ENCODE measurements at regions not wholly inside any gene's neighbourhood (a gene's known extent, or its start where the extent isn't known, plus 50 kb on each side); places are given as distances from the start of the nearest gene placed in this dataset.

DNA sequence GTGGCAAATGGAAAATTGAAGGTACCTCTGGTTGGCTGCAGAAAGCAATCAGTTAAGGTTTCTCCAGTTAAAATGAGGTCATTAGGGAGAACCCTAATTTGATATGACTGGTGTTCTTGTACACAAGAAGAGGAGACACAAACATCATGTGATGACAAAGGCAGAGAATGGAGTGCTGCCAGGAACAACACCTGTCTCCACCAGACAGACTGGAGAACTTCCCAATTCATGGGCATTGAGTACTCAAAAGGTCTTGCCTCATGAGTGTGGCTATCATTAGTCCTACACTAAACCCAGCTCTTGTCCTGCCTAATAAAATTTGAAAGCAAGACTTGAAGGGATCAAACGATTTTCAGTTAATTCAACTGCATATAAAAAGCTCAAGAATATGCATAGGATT, 152.6 kb downstream of the PTPN20 start:
- Histone ChIP-seq H3K36me3 (no peaks in the 10 kb centered on the region), H3K9me3 (no peaks in the 10 kb centered on the region), H3K27ac (replicated peaks in 1 of 4) (no peak overlapping the region), H3K27me3 (peaks cover 0 to 2% (median 0%) of the 10 kb centered on the region in 4 donors), H3K4me1 (peaks cover 0 to 5% (median 0%) of the 10 kb centered on the region in 4 donors), H3K4me3 (no peak overlapping the region)
- no peak for DNase-seq (ENCODE audit: extremely low spot score)
- intact Hi-C loops (cut with DNase I) = no loop called here
- 96% methylated on average over 1 of the region's 1 CpG for whole genome bisulfite sequencing
- no peak for TF ChIP-seq EP300 (IDR thresholded peaks at IDR 0.05)
- TF ChIP-seq, protein P1, sequence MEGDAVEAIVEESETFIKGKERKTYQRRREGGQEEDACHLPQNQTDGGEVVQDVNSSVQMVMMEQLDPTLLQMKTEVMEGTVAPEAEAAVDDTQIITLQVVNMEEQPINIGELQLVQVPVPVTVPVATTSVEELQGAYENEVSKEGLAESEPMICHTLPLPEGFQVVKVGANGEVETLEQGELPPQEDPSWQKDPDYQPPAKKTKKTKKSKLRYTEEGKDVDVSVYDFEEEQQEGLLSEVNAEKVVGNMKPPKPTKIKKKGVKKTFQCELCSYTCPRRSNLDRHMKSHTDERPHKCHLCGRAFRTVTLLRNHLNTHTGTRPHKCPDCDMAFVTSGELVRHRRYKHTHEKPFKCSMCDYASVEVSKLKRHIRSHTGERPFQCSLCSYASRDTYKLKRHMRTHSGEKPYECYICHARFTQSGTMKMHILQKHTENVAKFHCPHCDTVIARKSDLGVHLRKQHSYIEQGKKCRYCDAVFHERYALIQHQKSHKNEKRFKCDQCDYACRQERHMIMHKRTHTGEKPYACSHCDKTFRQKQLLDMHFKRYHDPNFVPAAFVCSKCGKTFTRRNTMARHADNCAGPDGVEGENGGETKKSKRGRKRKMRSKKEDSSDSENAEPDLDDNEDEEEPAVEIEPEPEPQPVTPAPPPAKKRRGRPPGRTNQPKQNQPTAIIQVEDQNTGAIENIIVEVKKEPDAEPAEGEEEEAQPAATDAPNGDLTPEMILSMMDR (IDR thresholded peaks at IDR 0.05) = no peak
- TF ChIP-seq POLR2A (IDR thresholded peaks at IDR 0.05; ENCODE audit: low read depth) = no peak
- TF ChIP-seq POLR2AphosphoS5 (IDR thresholded peaks at IDR 0.05) = no peak

DNA sequence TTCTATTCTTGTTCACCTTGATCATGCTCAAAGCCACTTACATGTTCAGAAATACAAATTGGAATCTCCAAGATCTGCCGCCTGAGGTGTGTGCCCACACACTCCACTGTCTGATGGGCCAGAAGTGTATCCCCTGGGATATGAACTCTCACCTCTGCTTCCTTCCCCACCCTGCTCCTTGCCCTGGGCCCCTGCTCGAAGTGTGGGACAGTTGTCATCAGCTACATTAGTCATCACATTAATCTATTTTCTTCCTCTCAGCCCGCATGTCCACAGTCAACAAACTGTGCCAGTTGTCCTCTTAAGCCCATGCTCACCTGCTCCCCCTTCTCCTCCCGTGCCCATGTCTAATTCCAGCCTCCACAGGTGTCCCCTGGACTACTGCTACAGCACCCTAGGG, 154.7 kb downstream of the PTPN20 start:
- WGBS = 63% methylated on average over 4 of the region's 4 CpGs
- no peak for TF ChIP-seq POLR2A (IDR thresholded peaks at IDR 0.05; ENCODE audit: low read depth)
- TF ChIP-seq, protein P1 (IDR thresholded peaks at IDR 0.05) = no peak
- no peak for TF ChIP-seq EP300 (IDR thresholded peaks at IDR 0.05)
- TF ChIP-seq POLR2AphosphoS5 (IDR thresholded peaks at IDR 0.05) = no peak
- Histone ChIP-seq H3K36me3 (no peaks in the 10 kb centered on the region), H3K4me3 (no peak overlapping the region), H3K27me3 (no peaks in the 10 kb centered on the region), H3K9me3 (no peaks in the 10 kb centered on the region), H3K4me1 (peaks cover 0 to 5% (median 0%) of the 10 kb centered on the region in 4 donors), H3K27ac (replicated peaks in 1 of 4) (no peak overlapping the region)
- intact Hi-C loops (cut with DNase I) = no loop called here
- no peak for DNase-seq (ENCODE audit: extremely low spot score)

DNA sequence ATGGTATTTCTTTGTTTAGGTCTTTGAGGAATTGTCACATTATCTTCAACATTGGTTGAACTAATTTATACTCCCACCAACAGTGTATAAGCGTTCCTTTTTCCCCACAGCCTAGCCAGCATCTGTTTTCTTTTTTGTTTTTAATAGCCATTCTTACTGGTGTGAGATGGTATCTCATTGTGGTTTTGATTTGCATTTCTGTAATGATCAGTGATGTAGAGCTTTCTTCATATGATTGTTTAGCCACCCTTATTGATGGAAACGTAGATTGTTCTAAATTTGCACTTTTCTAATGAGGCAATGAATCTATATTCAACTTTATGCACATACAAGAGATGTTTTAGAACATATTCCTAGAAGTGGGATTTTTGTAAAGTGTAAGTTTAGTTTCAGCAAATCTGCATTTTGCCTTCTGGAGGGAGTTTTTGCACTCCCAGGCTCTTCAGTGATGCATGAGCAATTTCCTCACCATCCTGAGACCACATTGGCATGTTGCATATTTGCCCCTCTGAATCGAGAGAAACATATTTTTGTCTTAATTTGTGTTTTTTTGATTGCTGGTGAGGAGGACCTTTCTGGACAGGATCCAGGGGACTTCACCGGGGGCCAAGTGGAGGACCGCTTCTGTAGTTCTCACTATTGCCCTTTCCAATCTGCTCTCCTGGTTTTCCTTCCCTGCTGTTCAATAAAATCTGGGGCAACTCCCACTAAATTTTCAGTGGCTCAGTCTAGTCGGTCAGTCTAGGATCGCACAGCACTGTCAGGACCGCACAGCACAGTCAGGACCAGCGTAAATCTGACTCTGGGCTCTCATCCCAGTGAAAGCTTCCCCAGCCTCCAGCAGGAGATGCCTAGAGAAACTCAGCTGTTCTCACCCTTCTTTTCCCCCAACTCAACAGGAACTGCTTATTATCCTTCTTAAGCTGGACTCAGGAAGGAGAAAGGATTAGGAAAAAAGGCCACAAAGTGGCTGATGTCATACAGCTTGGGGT, 157.0 kb downstream of the PTPN20 start:
- no peaks in the 10 kb centered on the region for H3K9me3 ChIP-seq
- 80% methylated on average over 9 of the region's 9 CpGs for WGBS
- H3K4me3 ChIP-seq = no peak overlapping the region
- no peaks in the 10 kb centered on the region for H3K27me3 ChIP-seq
- no peak for DNase-seq (ENCODE audit: extremely low spot score)
- no peak overlapping the region for H3K27ac ChIP-seq (replicated peaks in 1 of 4)
- TF ChIP-seq POLR2A (IDR thresholded peaks at IDR 0.05; ENCODE audit: low read depth) (no peak), EP300 (IDR thresholded peaks at IDR 0.05) (no peak), POLR2AphosphoS5 (IDR thresholded peaks at IDR 0.05) (no peak)
- TF ChIP-seq, protein P1 (IDR thresholded peaks at IDR 0.05) = no peak
- intact Hi-C loops (cut with DNase I) = no loop called here
- no peaks in the 10 kb centered on the region for H3K36me3 ChIP-seq
- H3K4me1 ChIP-seq = no peaks in the 10 kb centered on the region

DNA sequence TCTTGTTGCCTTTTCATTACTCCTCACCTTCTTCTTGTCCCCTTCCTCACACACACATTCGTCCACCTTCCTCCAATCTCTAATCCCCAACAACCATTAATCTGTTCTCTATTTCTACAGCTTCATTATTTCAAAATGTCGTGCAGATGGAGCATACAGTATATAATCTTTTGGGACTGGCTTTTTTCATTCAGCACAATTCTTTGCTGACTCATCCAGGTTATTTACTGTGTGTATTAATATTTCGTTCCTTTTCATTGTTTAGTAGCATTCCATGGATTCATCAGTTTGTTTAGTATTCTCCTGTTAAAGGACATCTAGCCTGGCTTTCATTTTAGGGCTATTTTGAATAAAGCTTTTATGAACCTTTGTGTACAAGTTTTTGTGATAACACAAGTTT, 159.3 kb downstream of the PTPN20 start:
- intact Hi-C loops (cut with DNase I) = no loop called here
- WGBS = 76% methylated on average over 3 of the region's 3 CpGs
- no peak for DNase-seq (ENCODE audit: extremely low spot score)
- no peaks in the 10 kb centered on the region for H3K4me1 ChIP-seq
- TF ChIP-seq EP300 (IDR thresholded peaks at IDR 0.05) = no peak
- TF ChIP-seq POLR2AphosphoS5 (IDR thresholded peaks at IDR 0.05) = no peak
- TF ChIP-seq POLR2A (IDR thresholded peaks at IDR 0.05; ENCODE audit: low read depth) = no peak
- TF ChIP-seq, protein P1 (IDR thresholded peaks at IDR 0.05) = no peak
- no peak overlapping the region for H3K27ac ChIP-seq (replicated peaks in 1 of 4)
- H3K27me3 ChIP-seq = no peaks in the 10 kb centered on the region
- no peaks in the 10 kb centered on the region for H3K9me3 ChIP-seq
- H3K36me3 ChIP-seq = no peaks in the 10 kb centered on the region
- no peak overlapping the region for H3K4me3 ChIP-seq

Data from esophagus muscularis mucosa (tissue), 4 donors.